GM18498 (cell line): ENCODE measurements at regions not wholly inside any gene's neighbourhood (a gene's known extent, or its start where the extent isn't known, plus 50 kb on each side); places are given as distances from the start of the nearest gene placed in this dataset.
"Not testable (repeated sequence)": the region's sequence is repeated elsewhere in the genome, so short reads cannot be mapped to it uniquely, and the experiment has no call there.

Experiments
- ATAC-seq: cut with Tn5 transposase; IDR thresholded peaks from one replicate; pipeline ENCODE4 v1.9.1; 2021; ENCODE audit warnings: mild to moderate bottlenecking, moderate library complexity; ENCODE audit not compliant: unreplicated experiment

GRCh38 chr5:56665117-56665516 is 150.2 kb upstream of the MAP3K1 start:
- ATAC-seq, result not testable (repeated sequence)

GRCh38 chr5:56664025-56664424 is 151.3 kb upstream of the MAP3K1 start:
- ATAC-seq, result no peak

GRCh38 chr5:56663523-56663922 is 151.8 kb upstream of the MAP3K1 start:
- ATAC-seq, result no peak

GRCh38 chr5:56662893-56663292 is 152.5 kb upstream of the MAP3K1 start:
- no peak for ATAC-seq

GRCh38 chr5:56659971-56660370 is 155.4 kb upstream of the MAP3K1 start:
- no peak for ATAC-seq

- peak; percentile 51 for ATAC-seq
These were observed 156.4 kb upstream of the MAP3K1 start for GRCh38 chr5:56658972-56659371.

GRCh38 chr5:56656846-56657726 is 158.3 kb upstream of the MAP3K1 start:
- ATAC-seq, result no peak

GRCh38 chr5:56651893-56652292 is 163.5 kb upstream of the MAP3K1 start:
- ATAC-seq, result no peak

- no peak for ATAC-seq
These were observed 165.0 kb upstream of the MAP3K1 start for GRCh38 chr5:56650386-56650785.

- ATAC-seq, result no peak
These were observed 165.8 kb upstream of the MAP3K1 start for GRCh38 chr5:56649569-56649968.

GRCh38 chr5:56648460-56649034 is 166.8 kb upstream of the MAP3K1 start:
- no peak for ATAC-seq

- ATAC-seq, result no peak
These were observed 168.1 kb upstream of the MAP3K1 start for GRCh38 chr5:56647099-56647850.

GRCh38 chr5:56641635-56642260 is 173.6 kb upstream of the MAP3K1 start:
- no peak for ATAC-seq

- peak; percentile 84 for ATAC-seq
These were observed 174.5 kb upstream of the MAP3K1 start for GRCh38 chr5:56640763-56641406.

GRCh38 chr5:56639476-56639875 is 175.9 kb upstream of the MAP3K1 start:
- no peak for ATAC-seq

- no peak for ATAC-seq
These were observed 176.5 kb upstream of the MAP3K1 start for GRCh38 chr5:56638768-56639238.

GRCh38 chr5:56638061-56638621 is 177.2 kb upstream of the MAP3K1 start:
- no peak for ATAC-seq

GRCh38 chr5:56637321-56637920 is 177.9 kb upstream of the MAP3K1 start:
- no peak for ATAC-seq

GRCh38 chr5:56633950-56634349 is 181.4 kb upstream of the MAP3K1 start:
- ATAC-seq, result no peak

GRCh38 chr5:56632939-56633338 is 182.4 kb upstream of the MAP3K1 start:
- ATAC-seq, result no peak
